ENCODE measurements at regions not wholly inside any gene's neighbourhood (a gene's known extent, or its start where the extent isn't known, plus 50 kb on each side); places are given as distances from the start of the nearest gene placed in this dataset.

GRCh38 chr5:176734756-176735342 lies 75.5 kb upstream of the UNC5A start:
- BruUV-seq (replicated peaks) = no TSS peak
- Histone ChIP-seq H3K36me3 (ENCODE audit: control insufficient read depth in 2 of 2, extremely low read depth in 1 of 2, insufficient read depth in 2 of 2, low read length in 2 of 2) (no peaks in the 10 kb centered on the region), H3K4me2 (ENCODE audit: insufficient read depth, low read length) (no peak overlapping the region), H3K9ac (replicated peaks; ENCODE audit: extremely low read depth, insufficient read depth, low read length) (no peak overlapping the region), H3K9me3 (replicated peaks; ENCODE audit: control insufficient read depth, insufficient read depth, low read length) (no peaks in the 10 kb centered on the region), H3K27me3 (ENCODE audit: control insufficient read depth in 2 of 2, insufficient read depth in 2 of 2, low read length in 2 of 2) (peaks cover 12 to 13% of the 10 kb centered on the region in 2 experiments), H3K9me1 (replicated peaks; ENCODE audit: control insufficient read depth, extremely low read depth, insufficient read depth, low read length) (no peaks in the 10 kb centered on the region), H2AFZ (ENCODE audit: low read depth, low read length) (no peak overlapping the region), H3K4me3 (replicated peaks in 1 of 3; ENCODE audit: insufficient read depth in 1 of 3, low read depth in 1 of 3, low read length in 3 of 3) (no peak overlapping the region), H4K20me1 (replicated peaks; ENCODE audit: control insufficient read depth, extremely low read depth, insufficient read depth, low read length) (no peaks in the 10 kb centered on the region), H3K79me2 (ENCODE audit: control insufficient read depth, insufficient read depth, low read length) (no peaks in the 10 kb centered on the region), H3K27ac (ENCODE audit: insufficient read depth, low read depth, low read length) (no peak overlapping the region), H3K4me1 (ENCODE audit: control insufficient read depth, extremely low read depth, insufficient read depth, low read length) (no peaks in the 10 kb centered on the region)
- dilution Hi-C loops (cut with MboI; ENCODE audit: extremely low pct_ligation_motif_present, low sequenced_read_pairs) = no loop called here
- FAIRE-seq = no peak
- no peak for TF ChIP-seq EZH2 (IDR thresholded peaks at IDR 0.05; ENCODE audit: borderline replicate concordance, low read depth, low read length, severe bottlenecking)
- no peak for TF ChIP-seq MYC (IDR thresholded peaks at IDR 0.05; ENCODE audit: low read depth, low read length)
- no peak for TF ChIP-seq JUN (IDR thresholded peaks at IDR 0.05; ENCODE audit: borderline replicate concordance, insufficient read depth, insufficient read length, low read depth)
- TF ChIP-seq FOS (IDR thresholded peaks at IDR 0.05; ENCODE audit: borderline replicate concordance, insufficient read depth, low read length) = no peak
- no peak for TF ChIP-seq GATA2 (IDR thresholded peaks at IDR 0.05; ENCODE audit: insufficient read depth, insufficient read length, low read depth, low read length)
- no peak for TF ChIP-seq CTCF (IDR thresholded peaks at IDR 0.05; ENCODE audit: extremely low read depth in 1 of 2, insufficient read depth in 1 of 2, low read depth in 1 of 2, low read length in 2 of 2)
- no peak for TF ChIP-seq POLR2A (IDR thresholded peaks at IDR 0.05; ENCODE audit: low read depth, low read length)
- TF ChIP-seq MAX (IDR thresholded peaks at IDR 0.05; ENCODE audit: insufficient read depth, insufficient read length) = no peak
- TF ChIP-seq POLR2AphosphoS5 (IDR thresholded peaks at IDR 0.05; ENCODE audit: insufficient read depth, low read depth, low read length) = no peak
- CTCF ChIA-PET = interaction anchor here (0.9 kb wide), 1 partner anchor 337 kb away, joined by 3 read pairs; no protein-coding TSS in a partner anchor
- intact Hi-C loops (cut with micrococcal nuclease) = no loop called here
- POLR2A ChIA-PET = no interaction called here
- no peak for DNase-seq (ENCODE audit: low read depth, low spot score)

All from endothelial cell of umbilical vein (primary cell).